GM23248 (cell line): ENCODE measurements at regions not wholly inside any gene's neighbourhood (a gene's known extent, or its start where the extent isn't known, plus 50 kb on each side); places are given as distances from the start of the nearest gene placed in this dataset.

Source experiments
- EZH2 ChIP-seq: fragments of 200-600 bp; sonication (generic); IDR thresholded peaks from 2 replicates; pipeline ENCODE4 v1.6.1; 2018; ENCODE audit warnings: antibody characterized with exemption, mild to moderate bottlenecking; ENCODE audit not compliant: insufficient read depth, poor library complexity, severe bottlenecking
- EZH2phosphoT487 ChIP-seq: fragments of 200-600 bp; sonication (generic); IDR thresholded peaks from 2 replicates; pipeline ENCODE4 v1.6.1; 2018; ENCODE audit warnings: antibody characterized with exemption, moderate library complexity, mild to moderate bottlenecking, low read depth; ENCODE audit not compliant: insufficient read depth

GRCh38 chr5:68685863-68686262, 408.0 kb upstream of the SLC30A5 start:
- no peak for TF ChIP-seq EZH2phosphoT487
- TF ChIP-seq EZH2: no peak
